K562 (cell line): ENCODE measurements at regions not wholly inside any gene's neighbourhood (a gene's known extent, or its start where the extent isn't known, plus 50 kb on each side); places are given as distances from the start of the nearest gene placed in this dataset.

Source experiments
- ATAC-seq: fragments of 200-7000 bp; cut with Tn5 transposase; 3 replicates; pipeline ENCODE4 v1.9.1; 2020; ENCODE audit warnings: moderate library complexity
- BruUV-seq: library from RNA; stranded (reverse); fragments of 400-500 nt; replicated peaks from 2 replicates; lab custom pipeline; 2021; lab: Mats Ljungman, UMichigan
- CTCF ChIA-PET: fragments of 300-600 bp; formaldehyde crosslinking; extraction: SDS; loops from one replicate; lab custom pipeline; 2021; ENCODE audit warnings: low intra/inter-chr PET ratio; lab: Yijun Ruan, JAX
- POLR2A ChIA-PET: fragments of 300-600, 350-650 bp; sonication (Branson Sonifier 250); formaldehyde crosslinking; extraction: SDS; loops from one replicate; lab custom pipeline; 2021; ENCODE audit warnings: antibody characterized with exemption, inconsistent platforms; lab: Yijun Ruan, JAX
- DNase-seq, 4 experiments: peaks; one replicate each; pipeline versions ENCODE4 v3.0.0 to v3.0.0-alpha.2; 2011 to 2018; ENCODE audit warnings: low spot score in 3 of 4, mixed read lengths in 3 of 4; ENCODE audit errors: extremely low read depth in 1 of 4
- FAIRE-seq: peaks from 2 replicates; lab custom pipeline; 2011; peaks lifted over from hg19 to GRCh38; lab: Jason Lieb, UNC
- H2AFZ ChIP-seq: 2 replicates; pipeline ENCODE4 v1.6.0; 2011; ENCODE audit warnings: low read depth, low read length, control low read depth, inconsistent platforms
- H3K27ac ChIP-seq: fragments of 200-600 bp; 3 replicates; pipeline ENCODE4 v1.8.0; 2011; ENCODE audit warnings: low read depth, mild to moderate bottlenecking, control low read depth, inconsistent platforms, low read length, moderate library complexity, mixed read lengths; ENCODE audit errors: extremely low read depth
- H3K27me3 ChIP-seq, 2 experiments: fragments of 300-600 bp in 1 of 2; 2 replicates in 1 of 2; 3 replicates in 1 of 2; pipeline versions ENCODE4 v1.6.0 to v1.8.0; 2011; ENCODE audit warnings: inconsistent platforms in 2 of 2, low read length in 2 of 2, mild to moderate bottlenecking in 1 of 2, mixed read lengths in 1 of 2, moderate library complexity in 1 of 2; ENCODE audit not compliant: control insufficient read depth in 2 of 2, insufficient read depth in 2 of 2
- H3K36me3 ChIP-seq: fragments of 300-600 bp; 3 replicates; pipeline ENCODE4 v1.8.0; 2011; ENCODE audit warnings: mild to moderate bottlenecking, low read length, inconsistent platforms; ENCODE audit not compliant: control insufficient read depth, insufficient read depth
- H3K4me1 ChIP-seq, 2 experiments: fragments of 200-600 bp in 1 of 2; replicated peaks in 1 of 2; 2 replicates in 1 of 2; 3 replicates in 1 of 2; pipeline versions ENCODE4 v1.5.1 to v1.8.0; 2011; ENCODE audit warnings: inconsistent platforms in 2 of 2, low read length in 2 of 2, mild to moderate bottlenecking in 1 of 2, mixed read lengths in 1 of 2, moderate library complexity in 1 of 2; ENCODE audit not compliant: control insufficient read depth in 2 of 2, insufficient read depth in 2 of 2
- H3K4me2 ChIP-seq: 2 replicates; pipeline ENCODE4 v1.6.1; 2011; ENCODE audit warnings: low read length, control low read depth, inconsistent platforms, mixed read lengths; ENCODE audit not compliant: insufficient read depth
- H3K4me3 ChIP-seq: fragments of 200-600 bp; sonication (generic), shearing (Covaris generic); 2 replicates; pipeline ENCODE4 v1.5.1; 2016; ENCODE audit warnings: control low read depth, inconsistent platforms
- H3K79me2 ChIP-seq: fragments of 200-600 bp; 3 replicates; pipeline ENCODE4 v1.8.0; 2011; ENCODE audit warnings: low read length, inconsistent platforms; ENCODE audit not compliant: control insufficient read depth, insufficient read depth
- H3K9ac ChIP-seq, 2 experiments: 2 replicates each; pipeline versions ENCODE4 v1.6.0 to v1.6.1; 2011; ENCODE audit warnings: low read depth in 2 of 2, low read length in 2 of 2, control low read depth in 1 of 2, inconsistent platforms in 1 of 2, mild to moderate bottlenecking in 1 of 2, mixed read lengths in 1 of 2; ENCODE audit not compliant: insufficient read depth in 1 of 2
- H3K9me1 ChIP-seq: one replicate; pipeline ENCODE4 v1.6.0; 2011; ENCODE audit warnings: inconsistent platforms, mild to moderate bottlenecking, low read length, moderate library complexity; ENCODE audit not compliant: control insufficient read depth, insufficient read depth
- H3K9me3 ChIP-seq: replicated peaks from 2 replicates; pipeline ENCODE4 v1.5.1; 2011; ENCODE audit warnings: low read depth, low read length, inconsistent platforms; ENCODE audit not compliant: control insufficient read depth, insufficient read depth
- H4K20me1 ChIP-seq: replicated peaks from 2 replicates; pipeline ENCODE4 v1.6.1; 2011; ENCODE audit warnings: low read length, inconsistent platforms, mixed read lengths; ENCODE audit not compliant: control insufficient read depth, insufficient read depth
- CTBP1 ChIP-seq: fragments of 450-650 bp; IDR thresholded peaks from 2 replicates; pipeline ENCODE4 v1.6.1; 2016; ENCODE audit warnings: borderline replicate concordance
- ESRRA ChIP-seq: fragments of 450-650 bp; IDR thresholded peaks from 2 replicates; pipeline ENCODE4 v1.6.1; 2014; ENCODE audit warnings: low read depth, mild to moderate bottlenecking, moderate library complexity, borderline replicate concordance
- HNRNPH1 ChIP-seq: fragments of 200-400 bp; formaldehyde crosslinking; optimal IDR thresholded peaks from 2 replicates; pipeline ENCODE3; 2017; ENCODE audit warnings: low read depth, mild to moderate bottlenecking, low read length, moderate library complexity
- MAFG ChIP-seq: fragments of 450-650 bp; conservative IDR thresholded peaks from 2 replicates; pipeline ENCODE4 v1.6.1; 2016; ENCODE audit warnings: missing genetic modification characterization, missing compliant biosample characterization
- MBD2 ChIP-seq: sonication (generic); IDR thresholded peaks from 2 replicates; pipeline ENCODE4 v1.6.1; 2016; ENCODE audit warnings: low read depth, borderline replicate concordance
- MCM5 ChIP-seq: fragments of 450-650 bp; IDR thresholded peaks from 2 replicates; pipeline ENCODE4 v1.6.1; 2016; ENCODE audit warnings: low read depth
- MTA2 ChIP-seq: fragments of 450-650 bp; IDR thresholded peaks from 2 replicates; pipeline ENCODE4 v1.6.1; 2016; ENCODE audit warnings: low read depth
- MYC ChIP-seq, 2 experiments: fragments of 250-450 bp in 1 of 2; sonication (Bioruptor Pico) in 1 of 2; IDR thresholded peaks; 2 replicates each; pipeline versions ENCODE4 v1.5.1 to v1.6.1; 2012 to 2021; ENCODE audit warnings: low read depth in 2 of 2, borderline replicate concordance in 1 of 2, improper control_type of control experiment in 1 of 2, low read length in 1 of 2, mild to moderate bottlenecking in 1 of 2, moderate library complexity in 1 of 2
- NR1H2 ChIP-seq: sonication (generic); formaldehyde crosslinking; IDR thresholded peaks from 2 replicates; pipeline ENCODE4 v1.4.0; 2020; ENCODE audit warnings: mild to moderate bottlenecking, missing genetic modification reagents
- TAF1 ChIP-seq: IDR thresholded peaks from 2 replicates; pipeline ENCODE4 v1.6.1; 2011; ENCODE audit warnings: mild to moderate bottlenecking, low read length, moderate library complexity; ENCODE audit not compliant: insufficient read depth, control insufficient read depth, severe bottlenecking; ENCODE audit errors: extremely low read depth
- THAP12 ChIP-seq: fragments of 250-450 bp; sonication (Bioruptor Pico); IDR thresholded peaks from 2 replicates; pipeline ENCODE4 v1.9.0; 2021; ENCODE audit warnings: mild to moderate bottlenecking, inconsistent platforms
- ZBED1 ChIP-seq: IDR thresholded peaks from 2 replicates; pipeline ENCODE4 v1.6.1; 2014
- ZBTB8A ChIP-seq: fragments of 450-650 bp; IDR thresholded peaks from 2 replicates; pipeline ENCODE4 v1.6.1; 2018; ENCODE audit warnings: mild to moderate bottlenecking, moderate library complexity; ENCODE audit not compliant: partially characterized antibody
- ZNF121 ChIP-seq: sonication (generic); formaldehyde crosslinking; conservative IDR thresholded peaks from 2 replicates; pipeline ENCODE4 v1.8.0; 2022; ENCODE audit warnings: missing genetic modification reagents
- ZNF23 ChIP-seq: fragments of 250-450 bp; sonication (Bioruptor Pico); IDR thresholded peaks from 2 replicates; pipeline ENCODE4 v1.4.0; 2020; ENCODE audit warnings: mild to moderate bottlenecking
- ZNF316 ChIP-seq: fragments of 450-650 bp; IDR thresholded peaks from 2 replicates; pipeline ENCODE4 v1.6.1; 2016
- WGBS: fragments of 100-300 bp; shearing (Covaris generic); methylation state at CpG from one replicate; pipeline ENCODE4 v1.1.6; 2016; ENCODE audit warnings: low coverage, mixed read lengths; ENCODE audit not compliant: insufficient coverage; ENCODE audit errors: missing lambda C conversion rate; 5-methylcytosine and 5-hydroxymethylcytosine counted together
- in situ Hi-C: fragments of 300-500 bp; cut with MboI; formaldehyde crosslinking; loops from 4 replicates; pipeline ENCODE4 v1.15.0; 2018; ENCODE audit warnings: inconsistent platforms, mixed read lengths
- intact Hi-C: fragments of 100-400 bp; cut with micrococcal nuclease; formaldehyde crosslinking; loops from 2 replicates; pipeline ENCODE4 v1.14.2; 2022
- TF ChIP-seq, protein P1 (sequence below): fragments of 250-450 bp; sonication (Bioruptor Pico); IDR thresholded peaks from 2 replicates; pipeline ENCODE4 v1.8.0; 2022; ENCODE audit warnings: moderate library complexity, mild to moderate bottlenecking, inconsistent platforms

DNA sequence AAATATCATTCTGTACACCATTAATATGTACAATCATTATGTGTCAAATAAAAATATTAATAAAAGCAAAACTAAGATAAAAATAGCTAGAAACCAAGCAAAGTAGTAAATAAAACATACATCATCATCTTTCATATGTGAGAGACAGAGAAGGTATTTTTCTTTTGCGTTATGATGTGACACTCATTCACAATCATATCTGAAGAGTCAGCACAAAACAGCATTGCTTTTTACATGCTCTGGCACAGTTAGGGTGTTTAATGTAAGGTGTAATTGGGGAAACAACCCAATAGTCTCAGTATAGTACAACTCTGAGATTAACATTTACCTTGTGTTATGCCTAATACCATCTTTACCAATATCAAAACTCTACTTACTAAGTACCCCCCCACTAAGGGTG, 376.6 kb downstream of the TMA16 start:
- intact Hi-C loops (no loop called here), in situ Hi-C loops (no loop called here)
- POLR2A ChIA-PET = no interaction called here
- Histone ChIP-seq H3K4me3 (no peak overlapping the region), H3K27me3 (no peaks in the 10 kb centered on the region), H3K79me2 (no peaks in the 10 kb centered on the region), H3K4me2 (no peak overlapping the region), H3K4me1 (no peaks in the 10 kb centered on the region), H3K9me1 (no peaks in the 10 kb centered on the region), H2AFZ (no peak overlapping the region), H4K20me1 (no peaks in the 10 kb centered on the region), H3K9ac (no peak overlapping the region), H3K36me3 (no peaks in the 10 kb centered on the region), H3K27ac (no peak overlapping the region), H3K9me3 (no peaks in the 10 kb centered on the region; the same call in 1 of the 2 replicates)
- BruUV-seq = no TSS peak
- 0% methylated on average over 1 of the region's 1 CpG for WGBS
- CTCF ChIA-PET = no interaction called here
- no peak for TF ChIP-seq MTA2
- TF ChIP-seq ZNF316 = peak; percentile 37; the same call in 1 of the 2 replicates
- TF ChIP-seq MAFG = 0 out of 2 replicates have a peak, but pooled peaks have one; percentile 9
- FAIRE-seq (no peak), ATAC-seq (no peak), DNase-seq (no peak)

DNA sequence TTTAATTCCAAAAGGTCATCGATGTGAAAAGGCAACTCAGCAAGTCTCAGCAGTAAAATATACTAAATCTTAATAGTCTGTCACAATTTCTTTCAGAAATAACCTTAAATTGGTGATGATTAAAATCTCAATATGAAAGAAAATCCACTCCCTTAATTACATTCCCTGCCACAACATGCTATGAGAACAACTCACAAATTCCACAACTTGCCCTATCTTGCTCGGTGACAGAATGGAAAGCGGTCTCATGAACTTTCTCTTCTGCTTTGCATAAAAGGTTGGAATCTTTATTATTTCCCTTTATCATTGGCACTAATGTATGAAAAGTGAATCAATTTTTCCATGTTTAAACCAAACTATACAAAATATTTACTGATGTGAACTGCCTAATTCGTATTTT, 380.8 kb downstream of the TMA16 start:
- no peak for ATAC-seq
- H3K27me3 ChIP-seq = no peaks in the 10 kb centered on the region
- no peak overlapping the region for H2AFZ ChIP-seq
- H3K79me2 ChIP-seq = no peaks in the 10 kb centered on the region
- in situ Hi-C loops (no loop called here), intact Hi-C loops (no loop called here)
- no peak overlapping the region for H3K9ac ChIP-seq
- H3K9me3 ChIP-seq = no peaks in the 10 kb centered on the region
- H3K4me3 ChIP-seq = no peak overlapping the region
- H3K4me2 ChIP-seq = no peak overlapping the region
- 0% methylated on average over 4 of the region's 4 CpGs for WGBS
- no peak for DNase-seq
- no peaks in the 10 kb centered on the region for H3K9me1 ChIP-seq
- H3K27ac ChIP-seq = no peak overlapping the region
- no peaks in the 10 kb centered on the region for H4K20me1 ChIP-seq
- POLR2A ChIA-PET = no interaction called here
- CTCF ChIA-PET = no interaction called here
- no peaks in the 10 kb centered on the region for H3K36me3 ChIP-seq
- no peaks in the 10 kb centered on the region for H3K4me1 ChIP-seq
- BruUV-seq = no TSS peak
- no peak for FAIRE-seq
- TF ChIP-seq MBD2 (no peak), MYC (IDR thresholded peaks at IDR 0.05; ENCODE audit: low read depth, low read length) (no peak), MYC (CRISPR knock-in tag; IDR thresholded peaks at IDR 0.05; ENCODE audit: borderline replicate concordance, low read depth) (no peak), TAF1 (no peak), ZNF121 (no peak), THAP12 (CRISPR knock-in tag) (no peak), MCM5 (no peak), NR1H2 (CRISPR knock-in tag) (no peak), HNRNPH1 (no peak), ESRRA (no peak), ZNF23 (no peak), ZBTB8A (no peak), CTBP1 (no peak), ZBED1 (no peak)
- TF ChIP-seq, protein P1, sequence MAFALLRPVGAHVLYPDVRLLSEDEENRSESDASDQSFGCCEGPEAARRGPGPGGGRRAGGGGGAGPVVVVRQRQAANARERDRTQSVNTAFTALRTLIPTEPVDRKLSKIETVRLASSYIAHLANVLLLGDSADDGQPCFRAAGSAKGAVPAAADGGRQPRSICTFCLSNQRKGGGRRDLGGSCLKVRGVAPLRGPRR = no peak
